LoVo (cell line): ENCODE measurements at regions not wholly inside any gene's neighbourhood (a gene's known extent, or its start where the extent isn't known, plus 50 kb on each side); places are given as distances from the start of the nearest gene placed in this dataset.
"Not testable (repeated sequence)": the region's sequence is repeated elsewhere in the genome, so short reads cannot be mapped to it uniquely, and the experiment has no call there.

Experiments used
- DNase-seq: peaks from one replicate; pipeline ENCODE4 v3.0.0-alpha.2; 2016; ENCODE audit warnings: low spot score

GRCh38 chr7:13092708-13093005 lies 405.2 kb downstream of the ARL4A start:
- DNase-seq: no peak

- no peak for DNase-seq
Observed at GRCh38 chr7:13093160-13093559, 405.7 kb downstream of the ARL4A start.

- no peak for DNase-seq
Observed at GRCh38 chr7:13097499-13097898, 410.1 kb downstream of the ARL4A start.

- no peak for DNase-seq
Observed at GRCh38 chr7:13098161-13098560, 410.7 kb downstream of the ARL4A start.

GRCh38 chr7:13099154-13099795 lies 411.8 kb downstream of the ARL4A start:
- DNase-seq: no peak

- no peak for DNase-seq
Observed at GRCh38 chr7:13104128-13104527, 416.7 kb downstream of the ARL4A start.

GRCh38 chr7:13105209-13105608 lies 417.8 kb downstream of the ARL4A start:
- no peak for DNase-seq

- no peak for DNase-seq
Observed at GRCh38 chr7:13106513-13106912, 419.1 kb downstream of the ARL4A start.

GRCh38 chr7:13107291-13107690 lies 419.9 kb downstream of the ARL4A start:
- DNase-seq: no peak

GRCh38 chr7:13108061-13108460 lies 420.6 kb downstream of the ARL4A start:
- DNase-seq: no peak

- DNase-seq: no peak
Observed at GRCh38 chr7:13109201-13109600, 421.8 kb downstream of the ARL4A start.

- DNase-seq: no peak
Observed at GRCh38 chr7:13110107-13110506, 422.7 kb downstream of the ARL4A start.

GRCh38 chr7:13111230-13111629 lies 423.8 kb downstream of the ARL4A start:
- no peak for DNase-seq

GRCh38 chr7:13114240-13114639 lies 426.8 kb downstream of the ARL4A start:
- DNase-seq: not testable (repeated sequence)

- no peak for DNase-seq
Observed at GRCh38 chr7:13115157-13115772, 427.8 kb downstream of the ARL4A start.

GRCh38 chr7:13115855-13116254 lies 428.4 kb downstream of the ARL4A start:
- DNase-seq: no peak

GRCh38 chr7:13117103-13117502 lies 429.7 kb downstream of the ARL4A start:
- DNase-seq: peak; percentile 19

- DNase-seq: no peak
Observed at GRCh38 chr7:13117592-13117991, 430.2 kb downstream of the ARL4A start.

GRCh38 chr7:13124629-13125028 lies 437.2 kb downstream of the ARL4A start:
- not testable (repeated sequence) for DNase-seq

GRCh38 chr7:13126347-13126746 lies 438.9 kb downstream of the ARL4A start:
- DNase-seq: no peak

GRCh38 chr7:13130321-13130720 lies 442.9 kb downstream of the ARL4A start:
- DNase-seq: no peak

GRCh38 chr7:13130906-13131305 lies 443.5 kb downstream of the ARL4A start:
- not testable (repeated sequence) for DNase-seq

GRCh38 chr7:13132314-13132713 lies 444.9 kb downstream of the ARL4A start:
- DNase-seq: no peak

GRCh38 chr7:13136345-13136744 lies 448.9 kb downstream of the ARL4A start:
- not testable (repeated sequence) for DNase-seq
